NCI-H446 (cell line): ENCODE measurements at regions not wholly inside any gene's neighbourhood (a gene's known extent, or its start where the extent isn't known, plus 50 kb on each side); places are given as distances from the start of the nearest gene placed in this dataset.

ENCODE experiments used
- DNase-seq, 2 experiments: peaks; one replicate each; lab custom pipeline; 2025; lab: John Stamatoyannopoulos, UW

- peak in 1 of 2 experiments; percentile 23 for DNase-seq
Observed at GRCh38 chr1:199283794-199284193, 645.0 kb downstream of the PTPRC start.

- DNase-seq: no peak
Observed at GRCh38 chr1:199287206-199287605, 648.4 kb downstream of the PTPRC start.

- DNase-seq: peak in 1 of 2 experiments; percentile 34
Observed at GRCh38 chr1:199287647-199288046, 648.8 kb downstream of the PTPRC start.

- no peak for DNase-seq
Observed at GRCh38 chr1:199290186-199290585, 651.3 kb downstream of the PTPRC start.

- no peak for DNase-seq
Observed at GRCh38 chr1:199291022-199291740, 652.3 kb downstream of the PTPRC start.

- DNase-seq: no peak
Observed at GRCh38 chr1:199292896-199293295, 654.1 kb downstream of the PTPRC start.

- DNase-seq: no peak
Observed at GRCh38 chr1:199295107-199295506, 656.3 kb downstream of the PTPRC start.

- DNase-seq: no peak
Observed at GRCh38 chr1:199297174-199297573, 658.3 kb downstream of the PTPRC start.

GRCh38 chr1:199297887-199298286 is 659.0 kb downstream of the PTPRC start:
- DNase-seq: no peak

- DNase-seq: no peak
Observed at GRCh38 chr1:199298825-199299224, 660.0 kb downstream of the PTPRC start.

GRCh38 chr1:199301472-199302217 is 662.8 kb downstream of the PTPRC start:
- no peak for DNase-seq

GRCh38 chr1:199302554-199302953 is 663.7 kb downstream of the PTPRC start:
- no peak for DNase-seq

GRCh38 chr1:199303035-199303434 is 664.2 kb downstream of the PTPRC start:
- DNase-seq: no peak

- DNase-seq: no peak
Observed at GRCh38 chr1:199305053-199305452, 666.2 kb downstream of the PTPRC start.

GRCh38 chr1:199307496-199308264 is 668.8 kb downstream of the PTPRC start:
- no peak for DNase-seq

- DNase-seq: no peak
Observed at GRCh38 chr1:199308349-199308846, 669.6 kb downstream of the PTPRC start.

GRCh38 chr1:199310708-199311107 is 671.9 kb downstream of the PTPRC start:
- DNase-seq: no peak

- DNase-seq: no peak
Observed at GRCh38 chr1:199311478-199312262, 672.8 kb downstream of the PTPRC start.

- DNase-seq: no peak
Observed at GRCh38 chr1:199312626-199313025, 673.8 kb downstream of the PTPRC start.

- DNase-seq: no peak
Observed at GRCh38 chr1:199313444-199313843, 674.6 kb downstream of the PTPRC start.

- no peak for DNase-seq
Observed at GRCh38 chr1:199319341-199319740, 680.5 kb downstream of the PTPRC start.

- no peak for DNase-seq
Observed at GRCh38 chr1:199322278-199322677, 683.4 kb downstream of the PTPRC start.
